ENCODE measurements at regions not wholly inside any gene's neighbourhood (a gene's known extent, or its start where the extent isn't known, plus 50 kb on each side); places are given as distances from the start of the nearest gene placed in this dataset.

GRCh38 chr10:113410618-113411017, 142.2 kb upstream of the HABP2 start (continued):
- TF ChIP-seq FOSL1 (IDR thresholded peaks at IDR 0.05; ENCODE audit: low read depth) (no peak), CTCF (IDR thresholded peaks at IDR 0.05 in 2 of 3, conservative IDR thresholded peaks at IDR 0.05 in 1 of 3; ENCODE audit: borderline replicate concordance in 1 of 3, insufficient read depth in 1 of 3, low read depth in 2 of 3, low read length in 2 of 3) (no peak), MAX (IDR thresholded peaks at IDR 0.05) (no peak), SRF (IDR thresholded peaks at IDR 0.05; ENCODE audit: low read depth) (no peak), ZFX (IDR thresholded peaks at IDR 0.05) (no peak), TCF7L2 (IDR thresholded peaks at IDR 0.05; ENCODE audit: borderline replicate concordance, extremely low read depth, insufficient read depth, insufficient read length) (no peak)

DNA sequence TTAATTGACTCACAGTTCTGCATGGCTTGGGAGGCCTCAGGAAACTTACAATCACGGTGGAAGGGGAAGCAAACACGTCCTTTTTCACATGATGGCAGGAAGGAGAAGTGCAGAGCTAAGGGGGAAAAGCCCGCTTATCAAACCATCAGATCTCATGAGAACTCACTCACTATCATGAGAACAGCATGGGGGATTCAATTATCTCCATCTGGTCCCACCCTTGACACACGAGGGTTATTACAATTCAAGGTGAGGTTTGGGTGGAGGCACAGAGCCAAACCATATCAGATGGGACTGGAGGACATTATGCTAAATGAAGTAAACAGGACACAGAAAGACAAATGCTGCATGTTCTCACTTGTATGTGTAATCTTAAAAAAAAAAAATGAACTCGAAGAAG, 141.4 kb upstream of the HABP2 start:
- H3K36me3 ChIP-seq (ENCODE audit: control insufficient read depth in 1 of 2, insufficient read depth in 2 of 2, low read length in 2 of 2), result no peaks in the 10 kb centered on the region
- H3K4me3 ChIP-seq (replicated peaks in 1 of 2; ENCODE audit: low read depth in 1 of 2, low read length in 2 of 2), result no peak overlapping the region
- ChIA-PET RAD21 (ENCODE audit: low non-redundant PET in 1 of 2, low total read pairs in 2 of 2, uncharacterized antibody in 2 of 2, unreplicated experiment in 2 of 2) (no interaction called here), POLR2A (no interaction called here), CTCF (no interaction called here)
- no peak overlapping the region for H3K4me2 ChIP-seq (ENCODE audit: low read length)
- no peaks in the 10 kb centered on the region for H3K4me1 ChIP-seq (ENCODE audit: control insufficient read depth in 1 of 2, insufficient read depth in 2 of 2, low read length in 2 of 2)
- intact Hi-C loops (cut with micrococcal nuclease), result no loop called here
- no peaks in the 10 kb centered on the region for H3K79me2 ChIP-seq (ENCODE audit: insufficient read depth, low read length)
- H4K20me1 ChIP-seq (ENCODE audit: insufficient read depth), result no peaks in the 10 kb centered on the region
- no peak overlapping the region for H3K27ac ChIP-seq (ENCODE audit: low read depth, low read length)
- H3K27me3 ChIP-seq (ENCODE audit: insufficient read depth, low read length), result peaks cover 50% of the 10 kb centered on the region; the same call in 1 of the 2 replicates
- no peaks in the 10 kb centered on the region for H3K9me2 ChIP-seq (ENCODE audit: insufficient read depth)
- DNase-seq (ENCODE audit: low read depth, low spot score) (no peak), ATAC-seq (no peak)
- H3K9ac ChIP-seq (ENCODE audit: low read length), result no peak overlapping the region
- BruUV-seq (replicated peaks), result no TSS peak
- no peak overlapping the region for H2AFZ ChIP-seq (ENCODE audit: low read depth, low read length, poor library complexity, severe bottlenecking)
- TF ChIP-seq POLR2A (IDR thresholded peaks at IDR 0.05; ENCODE audit: borderline replicate concordance, extremely low read depth, insufficient read depth, insufficient read length) (no peak), JUND (IDR thresholded peaks at IDR 0.05) (no peak), TCF7L2 (IDR thresholded peaks at IDR 0.05; ENCODE audit: borderline replicate concordance, extremely low read depth, insufficient read depth, insufficient read length) (no peak), CTCF (IDR thresholded peaks at IDR 0.05 in 2 of 3, conservative IDR thresholded peaks at IDR 0.05 in 1 of 3; ENCODE audit: borderline replicate concordance in 1 of 3, insufficient read depth in 1 of 3, low read depth in 2 of 3, low read length in 2 of 3) (no peak), ATF3 (IDR thresholded peaks at IDR 0.05) (no peak), YY1 (IDR thresholded peaks at IDR 0.05; ENCODE audit: extremely low read depth, insufficient replicate concordance, low read depth, low read length) (no peak), CBX3 (IDR thresholded peaks at IDR 0.05; ENCODE audit: low read depth) (no peak), POLR2AphosphoS5 (IDR thresholded peaks at IDR 0.05; ENCODE audit: low read depth, low read length) (no peak)
- H3K9me3 ChIP-seq (ENCODE audit: control insufficient read depth in 1 of 2, insufficient read depth in 1 of 2, low read depth in 1 of 2, low read length in 2 of 2), result no peaks in the 10 kb centered on the region
